CD14-positive monocyte (primary cell): ENCODE measurements at regions not wholly inside any gene's neighbourhood (a gene's known extent, or its start where the extent isn't known, plus 50 kb on each side); places are given as distances from the start of the nearest gene placed in this dataset.

ENCODE experiments used
- DNase-seq, 3 donors: peaks; one replicate each; pipeline ENCODE4 v3.0.0-alpha.2; 2011 to 2022
- H2AFZ ChIP-seq: 2 replicates; pipeline ENCODE4 v1.6.0; 2012; ENCODE audit warnings: mild to moderate bottlenecking, low read depth, low read length, inconsistent platforms; ENCODE audit not compliant: insufficient read depth, poor library complexity, severe bottlenecking
- H3K27ac ChIP-seq, 2 donors: 1 replicate in 1 of 2; 2 replicates in 1 of 2; pipeline ENCODE4 v1.5.1; 2012 to 2013; ENCODE audit warnings: low read length in 2 of 2, control low read depth in 1 of 2, inconsistent platforms in 1 of 2, low read depth in 1 of 2, mild to moderate bottlenecking in 1 of 2
- H3K27me3 ChIP-seq, 2 donors: one replicate each; pipeline versions ENCODE4 v1.6.0 to v1.6.1; 2011 to 2013; ENCODE audit warnings: low read length in 2 of 2; ENCODE audit not compliant: control insufficient read depth in 2 of 2, insufficient read depth in 2 of 2
- H3K36me3 ChIP-seq, 2 donors: replicated peaks in 1 of 2; 1 replicate in 1 of 2; 2 replicates in 1 of 2; pipeline versions ENCODE4 v1.5.1 to v1.6.1; 2012 to 2013; ENCODE audit warnings: low read length in 2 of 2, control low read depth in 1 of 2, inconsistent platforms in 1 of 2, mild to moderate bottlenecking in 1 of 2; ENCODE audit not compliant: insufficient read depth in 2 of 2, control insufficient read depth in 1 of 2
- H3K4me1 ChIP-seq, 2 donors: 1 replicate in 1 of 2; 2 replicates in 1 of 2; pipeline versions ENCODE4 v1.5.1 to v1.6.1; 2012 to 2013; ENCODE audit warnings: low read length in 2 of 2, control low read depth in 1 of 2, inconsistent platforms in 1 of 2, mild to moderate bottlenecking in 1 of 2, moderate library complexity in 1 of 2; ENCODE audit not compliant: insufficient read depth in 2 of 2, control insufficient read depth in 1 of 2
- H3K4me2 ChIP-seq: replicated peaks from 2 replicates; pipeline ENCODE3; 2012; ENCODE audit warnings: low read length, moderate library complexity, mild to moderate bottlenecking; ENCODE audit not compliant: poor library complexity, severe bottlenecking; ENCODE audit errors: extremely low read depth
- H3K4me3 ChIP-seq, 3 experiments: fragments of 200-600 bp in 1 of 3; sonication (generic) in 1 of 3; replicated peaks in 1 of 3; 1 replicate in 2 of 3; 2 replicates in 1 of 3; pipeline ENCODE4 v1.5.1; 2011 to 2013; ENCODE audit warnings: low read length in 3 of 3, mild to moderate bottlenecking in 3 of 3, control low read depth in 2 of 3, low read depth in 2 of 3, inconsistent platforms in 1 of 3, moderate library complexity in 1 of 3
- H3K79me2 ChIP-seq: 2 replicates; pipeline ENCODE4 v1.6.0; 2012; ENCODE audit warnings: mild to moderate bottlenecking, control low read depth, inconsistent platforms, low read length, moderate library complexity; ENCODE audit not compliant: insufficient read depth
- H3K9ac ChIP-seq: 2 replicates; pipeline ENCODE4 v1.6.0; 2017; ENCODE audit warnings: low read length, mild to moderate bottlenecking; ENCODE audit not compliant: insufficient read depth, poor library complexity, severe bottlenecking
- H3K9me3 ChIP-seq, 2 donors: replicated peaks in 1 of 2; 1 replicate in 1 of 2; 2 replicates in 1 of 2; pipeline versions ENCODE4 v1.5.1 to v1.6.1; 2012 to 2013; ENCODE audit warnings: low read length in 2 of 2, control low read depth in 1 of 2; ENCODE audit not compliant: control insufficient read depth in 1 of 2, insufficient read depth in 1 of 2
- H4K20me1 ChIP-seq: 2 replicates; pipeline ENCODE4 v1.6.0; 2012; ENCODE audit warnings: mild to moderate bottlenecking, low read length, control low read depth, moderate library complexity; ENCODE audit not compliant: insufficient read depth
- H3K27ac Mint-ChIP-seq, 7 donors: one replicate each; pipeline ENCODE4 v1.8.0; 2020; ENCODE audit warnings: mild to moderate bottlenecking in 7 of 7, mixed read lengths in 7 of 7, moderate library complexity in 6 of 7, inconsistent platforms in 2 of 7
- H3K27me3 Mint-ChIP-seq, 3 donors: one replicate each; pipeline ENCODE4 v1.8.0; 2021 to 2022; ENCODE audit warnings: low read depth in 3 of 3, mild to moderate bottlenecking in 3 of 3, mixed read lengths in 3 of 3, moderate library complexity in 3 of 3, inconsistent platforms in 1 of 3
- H3K36me3 Mint-ChIP-seq, 2 donors: one replicate each; pipeline ENCODE4 v1.8.0; 2020; ENCODE audit warnings: mixed read lengths in 2 of 2, inconsistent platforms in 1 of 2, mild to moderate bottlenecking in 1 of 2
- H3K4me1 Mint-ChIP-seq: one replicate; pipeline ENCODE4 v1.8.0; 2020; ENCODE audit warnings: mild to moderate bottlenecking, mixed read lengths
- H3K4me3 Mint-ChIP-seq, 2 donors: one replicate each; pipeline ENCODE4 v1.8.0; 2020; ENCODE audit warnings: mild to moderate bottlenecking in 2 of 2, mixed read lengths in 2 of 2, moderate library complexity in 1 of 2
- H3K9me3 Mint-ChIP-seq, 7 donors: one replicate each; pipeline ENCODE4 v1.8.0; 2020 to 2022; ENCODE audit warnings: mixed read lengths in 7 of 7, mild to moderate bottlenecking in 6 of 7, moderate library complexity in 6 of 7, inconsistent platforms in 2 of 7
- WGBS: methylation state at CpG from one replicate; pipeline ENCODE4 v1.1.5; 2013; ENCODE audit warnings: missing lambda C conversion rate; ENCODE audit not compliant: insufficient coverage; 5-methylcytosine and 5-hydroxymethylcytosine counted together
- intact Hi-C, 2 donors: fragments of 100-400 bp; cut with micrococcal nuclease; formaldehyde crosslinking; loops; one replicate each; pipeline versions ENCODE4 v1.15.0 to v1.15.1; 2023
- TF ChIP-seq, protein P1 (sequence below): fragments of 200-600 bp; IDR thresholded peaks from one replicate; pipeline ENCODE4 v1.8.0; 2022; ENCODE audit warnings: antibody characterized with exemption, mild to moderate bottlenecking

- no peak overlapping the region for H3K4me3 Mint-ChIP-seq
- no peaks in the 10 kb centered on the region for H3K27me3 Mint-ChIP-seq
- no peaks in the 10 kb centered on the region for H3K36me3 Mint-ChIP-seq
Measured at GRCh38 chr18:39371996-39372395, 1806.4 kb upstream of the CELF4 start.

GRCh38 chr18:39366656-39367055 lies 1801.1 kb upstream of the CELF4 start:
- Mint-ChIP-seq H3K9me3 (peaks cover 0 to 10% (median 4%) of the 10 kb centered on the region in 7 donors), H3K36me3 (no peaks in the 10 kb centered on the region), H3K4me3 (no peak overlapping the region), H3K27ac (no peak overlapping the region), H3K4me1 (peaks cover 15% of the 10 kb centered on the region), H3K27me3 (peaks cover 0 to 1% (median 0%) of the 10 kb centered on the region in 3 donors)
- no peaks in the 10 kb centered on the region for H3K27me3 ChIP-seq
- TF ChIP-seq, protein P1, sequence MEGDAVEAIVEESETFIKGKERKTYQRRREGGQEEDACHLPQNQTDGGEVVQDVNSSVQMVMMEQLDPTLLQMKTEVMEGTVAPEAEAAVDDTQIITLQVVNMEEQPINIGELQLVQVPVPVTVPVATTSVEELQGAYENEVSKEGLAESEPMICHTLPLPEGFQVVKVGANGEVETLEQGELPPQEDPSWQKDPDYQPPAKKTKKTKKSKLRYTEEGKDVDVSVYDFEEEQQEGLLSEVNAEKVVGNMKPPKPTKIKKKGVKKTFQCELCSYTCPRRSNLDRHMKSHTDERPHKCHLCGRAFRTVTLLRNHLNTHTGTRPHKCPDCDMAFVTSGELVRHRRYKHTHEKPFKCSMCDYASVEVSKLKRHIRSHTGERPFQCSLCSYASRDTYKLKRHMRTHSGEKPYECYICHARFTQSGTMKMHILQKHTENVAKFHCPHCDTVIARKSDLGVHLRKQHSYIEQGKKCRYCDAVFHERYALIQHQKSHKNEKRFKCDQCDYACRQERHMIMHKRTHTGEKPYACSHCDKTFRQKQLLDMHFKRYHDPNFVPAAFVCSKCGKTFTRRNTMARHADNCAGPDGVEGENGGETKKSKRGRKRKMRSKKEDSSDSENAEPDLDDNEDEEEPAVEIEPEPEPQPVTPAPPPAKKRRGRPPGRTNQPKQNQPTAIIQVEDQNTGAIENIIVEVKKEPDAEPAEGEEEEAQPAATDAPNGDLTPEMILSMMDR, result no peak
- H2AFZ ChIP-seq, result no peak overlapping the region
- no peaks in the 10 kb centered on the region for H3K79me2 ChIP-seq
- no peak for DNase-seq
- H3K27ac ChIP-seq, result no peak overlapping the region
- no peaks in the 10 kb centered on the region for H4K20me1 ChIP-seq
- H3K36me3 ChIP-seq, result no peaks in the 10 kb centered on the region
- no peaks in the 10 kb centered on the region for H3K4me1 ChIP-seq
- no CpG with 5 or more reads among the region's 1 CpG for WGBS
- H3K4me3 ChIP-seq, result no peak overlapping the region
- no peak overlapping the region for H3K4me2 ChIP-seq
- no peak overlapping the region for H3K9ac ChIP-seq
- no peaks in the 10 kb centered on the region for H3K9me3 ChIP-seq
- intact Hi-C loops, result no loop called here

More at GRCh38 chr18:39371996-39372395, 1806.4 kb upstream of the CELF4 start:
- peaks cover 0 to 10% (median 4%) of the 10 kb centered on the region in 7 donors for H3K9me3 Mint-ChIP-seq
- no CpG with 5 or more reads among the region's 1 CpG for WGBS
- no peaks in the 10 kb centered on the region for H3K9me3 ChIP-seq
- no peak overlapping the region for H3K27ac Mint-ChIP-seq
- DNase-seq, result no peak
- no peaks in the 10 kb centered on the region for H4K20me1 ChIP-seq
- H3K27ac ChIP-seq, result no peak overlapping the region
- TF ChIP-seq, protein P1, result no peak
- no peak overlapping the region for H3K4me2 ChIP-seq
- H3K79me2 ChIP-seq, result no peaks in the 10 kb centered on the region
- H3K4me1 Mint-ChIP-seq, result peaks cover 2% of the 10 kb centered on the region
- no peak overlapping the region for H3K4me3 ChIP-seq
- H3K9ac ChIP-seq, result no peak overlapping the region
- intact Hi-C loops, result no loop called here
- H2AFZ ChIP-seq, result no peak overlapping the region
- H3K36me3 ChIP-seq, result no peaks in the 10 kb centered on the region
- H3K27me3 ChIP-seq, result no peaks in the 10 kb centered on the region
- no peaks in the 10 kb centered on the region for H3K4me1 ChIP-seq
